ENCODE measurements at regions not wholly inside any gene's neighbourhood (a gene's known extent, or its start where the extent isn't known, plus 50 kb on each side); places are given as distances from the start of the nearest gene placed in this dataset.

- no peak for TF ChIP-seq SNAI2 (CRISPR knock-in tag; IDR thresholded peaks at IDR 0.05)
- TF ChIP-seq OSR1 (CRISPR knock-in tag; IDR thresholded peaks at IDR 0.05): no peak
- TF ChIP-seq PPARA (CRISPR knock-in tag; IDR thresholded peaks at IDR 0.05; ENCODE audit: borderline replicate concordance): no peak
- TF ChIP-seq ISL1 (CRISPR knock-in tag; IDR thresholded peaks at IDR 0.05): no peak
- TF ChIP-seq ZNF565 (CRISPR knock-in tag; conservative IDR thresholded peaks at IDR 0.05; ENCODE audit: low read depth): no peak
- no peak for TF ChIP-seq BACH2 (CRISPR knock-in tag; IDR thresholded peaks at IDR 0.05; ENCODE audit: borderline replicate concordance)
- no peak for TF ChIP-seq GLIS3 (CRISPR knock-in tag; IDR thresholded peaks at IDR 0.05)
- ATAC-seq: no peak
Measured at GRCh38 chr14:94840467-94840866, 70.6 kb upstream of the GSC start.

- TF ChIP-seq ISL1 (CRISPR knock-in tag; IDR thresholded peaks at IDR 0.05) (no peak), TSHZ2 (CRISPR knock-in tag; IDR thresholded peaks at IDR 0.05) (no peak), ZNF8 (CRISPR knock-in tag; IDR thresholded peaks at IDR 0.05) (no peak), PATZ1 (CRISPR knock-in tag; IDR thresholded peaks at IDR 0.05; ENCODE audit: borderline replicate concordance) (no peak), TCF4 (CRISPR knock-in tag; IDR thresholded peaks at IDR 0.05; ENCODE audit: borderline replicate concordance) (no peak), SNAI2 (CRISPR knock-in tag; IDR thresholded peaks at IDR 0.05) (no peak), CSRNP3 (CRISPR knock-in tag; IDR thresholded peaks at IDR 0.05) (no peak), ZNF70 (CRISPR knock-in tag; IDR thresholded peaks at IDR 0.05) (no peak), POU6F1 (CRISPR knock-in tag; IDR thresholded peaks at IDR 0.05; ENCODE audit: borderline replicate concordance, low read depth) (no peak), ARNTL (CRISPR knock-in tag; IDR thresholded peaks at IDR 0.05; ENCODE audit: borderline replicate concordance, low read depth) (no peak), OSR1 (CRISPR knock-in tag; IDR thresholded peaks at IDR 0.05) (no peak), ESRRG (CRISPR knock-in tag; IDR thresholded peaks at IDR 0.05) (no peak), ZFP30 (CRISPR knock-in tag; IDR thresholded peaks at IDR 0.05) (no peak), CSDC2 (CRISPR knock-in tag; IDR thresholded peaks at IDR 0.05) (no peak)
- no peak for ATAC-seq
Measured at GRCh38 chr14:94839348-94839747, 69.4 kb upstream of the GSC start.

- ATAC-seq: no peak
- TF ChIP-seq TCF4 (CRISPR knock-in tag; IDR thresholded peaks at IDR 0.05; ENCODE audit: borderline replicate concordance): no peak
- TF ChIP-seq CSRNP3 (CRISPR knock-in tag; IDR thresholded peaks at IDR 0.05): no peak
- no peak for TF ChIP-seq TSHZ2 (CRISPR knock-in tag; IDR thresholded peaks at IDR 0.05)
- no peak for TF ChIP-seq ZNF565 (CRISPR knock-in tag; conservative IDR thresholded peaks at IDR 0.05; ENCODE audit: low read depth)
- no peak for TF ChIP-seq CREB5 (CRISPR knock-in tag; IDR thresholded peaks at IDR 0.05; ENCODE audit: low read depth)
- no peak for TF ChIP-seq ARNTL (CRISPR knock-in tag; IDR thresholded peaks at IDR 0.05; ENCODE audit: borderline replicate concordance, low read depth)
- no peak for TF ChIP-seq OSR1 (CRISPR knock-in tag; IDR thresholded peaks at IDR 0.05)
- TF ChIP-seq ZNF70 (CRISPR knock-in tag; IDR thresholded peaks at IDR 0.05): no peak
- TF ChIP-seq ZC3H10 (CRISPR knock-in tag; IDR thresholded peaks at IDR 0.05): no peak
- TF ChIP-seq CSDC2 (CRISPR knock-in tag; IDR thresholded peaks at IDR 0.05): no peak
- no peak for TF ChIP-seq ESRRG (CRISPR knock-in tag; IDR thresholded peaks at IDR 0.05)
- no peak for TF ChIP-seq ISL1 (CRISPR knock-in tag; IDR thresholded peaks at IDR 0.05)
- TF ChIP-seq ZFP3 (CRISPR knock-in tag; IDR thresholded peaks at IDR 0.05): no peak
- no peak for TF ChIP-seq GLIS3 (CRISPR knock-in tag; IDR thresholded peaks at IDR 0.05)
- TF ChIP-seq POU6F1 (CRISPR knock-in tag; IDR thresholded peaks at IDR 0.05; ENCODE audit: borderline replicate concordance, low read depth): no peak
Measured at GRCh38 chr14:94836849-94837248, 66.9 kb upstream of the GSC start.
